Memory B cell (primary cell): ENCODE measurements at regions not wholly inside any gene's neighbourhood (a gene's known extent, or its start where the extent isn't known, plus 50 kb on each side); places are given as distances from the start of the nearest gene placed in this dataset.

ENCODE experiments used
- ATAC-seq: fragments of 150-1000 bp; cut with Tn5 transposase; 2 replicates; pipeline ENCODE4 v1.10.0; 2021; ENCODE audit warnings: low read depth, mild to moderate bottlenecking, moderate library complexity
- DNase-seq, 2 donors: peaks; one replicate each; pipeline ENCODE4 v3.0.0; 2022; ENCODE audit warnings: low spot score in 2 of 2
- H3K27ac Mint-ChIP-seq: one replicate; pipeline ENCODE4 v1.8.0; 2022; ENCODE audit warnings: mild to moderate bottlenecking, moderate library complexity, mixed read lengths
- H3K27me3 Mint-ChIP-seq: one replicate; pipeline ENCODE4 v1.8.0; 2022; ENCODE audit warnings: mixed read lengths
- H3K36me3 Mint-ChIP-seq: one replicate; pipeline ENCODE4 v1.8.0; 2022; ENCODE audit warnings: mild to moderate bottlenecking, mixed read lengths
- H3K4me1 Mint-ChIP-seq: one replicate; pipeline ENCODE4 v1.8.0; 2022; ENCODE audit warnings: mixed read lengths
- H3K4me3 Mint-ChIP-seq: one replicate; pipeline ENCODE4 v1.8.0; 2022; ENCODE audit warnings: mild to moderate bottlenecking, moderate library complexity, mixed read lengths
- H3K9me3 Mint-ChIP-seq: one replicate; pipeline ENCODE4 v1.8.0; 2022; ENCODE audit warnings: mixed read lengths

- no peak overlapping the region for H3K27ac Mint-ChIP-seq
- peaks cover 17% of the 10 kb centered on the region for H3K27me3 Mint-ChIP-seq
- H3K9me3 Mint-ChIP-seq: no peaks in the 10 kb centered on the region
- ATAC-seq: no peak
- H3K4me1 Mint-ChIP-seq: peaks cover 3% of the 10 kb centered on the region
- no peak overlapping the region for H3K4me3 Mint-ChIP-seq
- peaks cover 2% of the 10 kb centered on the region for H3K36me3 Mint-ChIP-seq
- no peak for DNase-seq
Measured at GRCh38 chr5:174310706-174311105, 265.2 kb downstream of the NSG2 start.

- Mint-ChIP-seq H3K36me3 (peaks cover 2% of the 10 kb centered on the region), H3K9me3 (no peaks in the 10 kb centered on the region), H3K4me3 (no peak overlapping the region), H3K27ac (no peak overlapping the region), H3K4me1 (peaks cover 3% of the 10 kb centered on the region), H3K27me3 (peaks cover 14% of the 10 kb centered on the region)
- ATAC-seq: no peak
- DNase-seq: no peak
Measured at GRCh38 chr5:174311121-174311520, 265.6 kb downstream of the NSG2 start.

- Mint-ChIP-seq H3K4me3 (peak overlapping the region; percentile 33), H3K27ac (no peak overlapping the region), H3K27me3 (peaks cover 18% of the 10 kb centered on the region), H3K9me3 (no peaks in the 10 kb centered on the region), H3K36me3 (peaks cover 2% of the 10 kb centered on the region), H3K4me1 (peaks cover 3% of the 10 kb centered on the region)
- DNase-seq (peak; percentile 44 to 62), ATAC-seq (peak; percentile 73)
Measured at GRCh38 chr5:174311531-174312269, 266.2 kb downstream of the NSG2 start.

- H3K4me3 Mint-ChIP-seq: no peak overlapping the region
- peaks cover 18% of the 10 kb centered on the region for H3K27me3 Mint-ChIP-seq
- ATAC-seq: no peak
- H3K4me1 Mint-ChIP-seq: peaks cover 3% of the 10 kb centered on the region
- no peak for DNase-seq
- peaks cover 2% of the 10 kb centered on the region for H3K36me3 Mint-ChIP-seq
- H3K27ac Mint-ChIP-seq: no peak overlapping the region
- no peaks in the 10 kb centered on the region for H3K9me3 Mint-ChIP-seq
Measured at GRCh38 chr5:174312270-174312617, 266.7 kb downstream of the NSG2 start.

GRCh38 chr5:174312641-174313040 is 267.1 kb downstream of the NSG2 start:
- Mint-ChIP-seq H3K9me3 (no peaks in the 10 kb centered on the region), H3K4me1 (peaks cover 3% of the 10 kb centered on the region), H3K4me3 (no peak overlapping the region), H3K27me3 (peaks cover 18% of the 10 kb centered on the region), H3K27ac (no peak overlapping the region), H3K36me3 (peaks cover 2% of the 10 kb centered on the region)
- ATAC-seq: no peak
- DNase-seq: no peak

- Mint-ChIP-seq H3K4me3 (no peak overlapping the region), H3K9me3 (no peaks in the 10 kb centered on the region), H3K4me1 (peaks cover 3% of the 10 kb centered on the region), H3K27me3 (peaks cover 18% of the 10 kb centered on the region), H3K27ac (no peak overlapping the region), H3K36me3 (peaks cover 2% of the 10 kb centered on the region)
- no peak for DNase-seq
- ATAC-seq: no peak
Measured at GRCh38 chr5:174313615-174314014, 268.1 kb downstream of the NSG2 start.

GRCh38 chr5:174314261-174314660 is 268.8 kb downstream of the NSG2 start:
- DNase-seq: no peak
- Mint-ChIP-seq H3K4me3 (no peak overlapping the region), H3K36me3 (peaks cover 2% of the 10 kb centered on the region), H3K27me3 (peaks cover 17% of the 10 kb centered on the region), H3K27ac (no peak overlapping the region), H3K4me1 (peaks cover 3% of the 10 kb centered on the region), H3K9me3 (peaks cover 2% of the 10 kb centered on the region)
- ATAC-seq: no peak

- no peak overlapping the region for H3K27ac Mint-ChIP-seq
- DNase-seq (no peak), ATAC-seq (no peak)
- no peak overlapping the region for H3K4me3 Mint-ChIP-seq
- peaks cover 2% of the 10 kb centered on the region for H3K36me3 Mint-ChIP-seq
- peaks cover 17% of the 10 kb centered on the region for H3K27me3 Mint-ChIP-seq
- H3K9me3 Mint-ChIP-seq: peaks cover 3% of the 10 kb centered on the region
- peaks cover 3% of the 10 kb centered on the region for H3K4me1 Mint-ChIP-seq
Measured at GRCh38 chr5:174315471-174315870, 270.0 kb downstream of the NSG2 start.

- no peak for ATAC-seq
- peaks cover 14% of the 10 kb centered on the region for H3K27me3 Mint-ChIP-seq
- peaks cover under 1% of the 10 kb centered on the region for H3K4me1 Mint-ChIP-seq
- no peak overlapping the region for H3K27ac Mint-ChIP-seq
- no peaks in the 10 kb centered on the region for H3K36me3 Mint-ChIP-seq
- H3K4me3 Mint-ChIP-seq: no peak overlapping the region
- DNase-seq: no peak
- H3K9me3 Mint-ChIP-seq: peaks cover 4% of the 10 kb centered on the region
Measured at GRCh38 chr5:174315871-174316270, 270.4 kb downstream of the NSG2 start.

- Mint-ChIP-seq H3K36me3 (no peaks in the 10 kb centered on the region), H3K4me3 (no peak overlapping the region), H3K27ac (no peak overlapping the region), H3K9me3 (peaks cover 5% of the 10 kb centered on the region), H3K4me1 (no peaks in the 10 kb centered on the region), H3K27me3 (peaks cover 15% of the 10 kb centered on the region)
- ATAC-seq (no peak), DNase-seq (no peak)
Measured at GRCh38 chr5:174316326-174316725, 270.8 kb downstream of the NSG2 start.

GRCh38 chr5:174317256-174317894 is 271.9 kb downstream of the NSG2 start:
- H3K27ac Mint-ChIP-seq: no peak overlapping the region

GRCh38 chr5:174318578-174318977 is 273.1 kb downstream of the NSG2 start:
- H3K27me3 Mint-ChIP-seq: peaks cover 18% of the 10 kb centered on the region
- no peaks in the 10 kb centered on the region for H3K4me1 Mint-ChIP-seq
- no peak for ATAC-seq
- peaks cover 5% of the 10 kb centered on the region for H3K9me3 Mint-ChIP-seq
- DNase-seq: no peak
- H3K27ac Mint-ChIP-seq: no peak overlapping the region
- H3K4me3 Mint-ChIP-seq: no peak overlapping the region
- no peaks in the 10 kb centered on the region for H3K36me3 Mint-ChIP-seq

More at GRCh38 chr5:174317256-174317894, 271.9 kb downstream of the NSG2 start:
- Mint-ChIP-seq H3K27me3 (peaks cover 18% of the 10 kb centered on the region), H3K36me3 (no peaks in the 10 kb centered on the region), H3K4me1 (no peaks in the 10 kb centered on the region), H3K4me3 (no peak overlapping the region), H3K9me3 (peaks cover 5% of the 10 kb centered on the region)
- DNase-seq (no peak), ATAC-seq (no peak)

- H3K27me3 Mint-ChIP-seq: peaks cover 23% of the 10 kb centered on the region
- no peak overlapping the region for H3K4me3 Mint-ChIP-seq
- H3K9me3 Mint-ChIP-seq: peaks cover 5% of the 10 kb centered on the region
- no peak overlapping the region for H3K27ac Mint-ChIP-seq
- no peaks in the 10 kb centered on the region for H3K4me1 Mint-ChIP-seq
- H3K36me3 Mint-ChIP-seq: no peaks in the 10 kb centered on the region
- no peak for DNase-seq
- ATAC-seq: no peak
Measured at GRCh38 chr5:174319551-174319950, 274.0 kb downstream of the NSG2 start.

GRCh38 chr5:174320051-174320450 is 274.5 kb downstream of the NSG2 start:
- Mint-ChIP-seq H3K4me1 (no peaks in the 10 kb centered on the region), H3K9me3 (peaks cover 5% of the 10 kb centered on the region), H3K4me3 (no peak overlapping the region), H3K36me3 (no peaks in the 10 kb centered on the region), H3K27me3 (peaks cover 23% of the 10 kb centered on the region), H3K27ac (no peak overlapping the region)
- DNase-seq: no peak
- no peak for ATAC-seq

GRCh38 chr5:174323878-174324281 is 278.4 kb downstream of the NSG2 start:
- DNase-seq: no peak
- ATAC-seq: peak; percentile 22
- H3K9me3 Mint-ChIP-seq: peaks cover 5% of the 10 kb centered on the region
- H3K36me3 Mint-ChIP-seq: no peaks in the 10 kb centered on the region
- H3K27me3 Mint-ChIP-seq: peaks cover 17% of the 10 kb centered on the region
- H3K4me1 Mint-ChIP-seq: no peaks in the 10 kb centered on the region
- no peak overlapping the region for H3K27ac Mint-ChIP-seq
- H3K4me3 Mint-ChIP-seq: no peak overlapping the region
